GM12801 (cell line): ENCODE measurements at regions not wholly inside any gene's neighbourhood (a gene's known extent, or its start where the extent isn't known, plus 50 kb on each side); places are given as distances from the start of the nearest gene placed in this dataset.

ENCODE experiments used
- TF ChIP-seq, protein P1 (sequence below): IDR thresholded peaks from one replicate; pipeline ENCODE4 v1.5.1; 2011; ENCODE audit warnings: control low read depth; ENCODE audit not compliant: insufficient read length; ENCODE audit errors: extremely low read depth

DNA sequence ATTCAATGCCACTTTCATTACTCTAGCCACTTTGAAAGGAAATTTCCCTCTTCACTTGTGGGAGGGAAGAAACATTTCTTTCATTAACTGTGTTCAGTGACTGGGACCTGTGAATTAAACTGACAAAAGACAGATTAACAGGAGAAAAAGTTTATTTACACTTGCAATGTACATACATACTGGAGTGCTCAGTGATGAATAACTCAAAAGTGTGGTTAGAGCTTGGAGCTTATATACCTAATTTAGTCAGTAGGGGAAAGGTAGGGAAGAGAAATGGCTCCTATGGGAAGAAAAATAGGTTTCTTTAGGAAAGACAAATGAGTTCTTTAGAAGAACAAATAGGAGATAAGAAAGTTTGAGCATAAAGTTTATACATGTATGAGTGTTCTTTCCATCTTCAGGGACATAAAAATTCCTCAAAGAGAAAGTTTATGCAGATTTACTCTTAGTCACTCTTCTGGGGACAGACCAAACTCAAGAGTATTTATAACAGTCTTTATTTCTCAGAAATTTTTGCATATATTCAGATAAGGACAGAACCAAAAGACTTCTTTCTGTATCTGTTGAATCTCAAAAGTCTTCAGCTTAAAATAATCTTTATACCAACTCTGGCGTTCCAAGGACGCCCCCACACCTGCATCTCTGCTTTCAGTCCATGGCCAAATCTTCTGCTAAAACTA lies 120.0 kb upstream of the RAI14 start:
- TF ChIP-seq, protein P1, sequence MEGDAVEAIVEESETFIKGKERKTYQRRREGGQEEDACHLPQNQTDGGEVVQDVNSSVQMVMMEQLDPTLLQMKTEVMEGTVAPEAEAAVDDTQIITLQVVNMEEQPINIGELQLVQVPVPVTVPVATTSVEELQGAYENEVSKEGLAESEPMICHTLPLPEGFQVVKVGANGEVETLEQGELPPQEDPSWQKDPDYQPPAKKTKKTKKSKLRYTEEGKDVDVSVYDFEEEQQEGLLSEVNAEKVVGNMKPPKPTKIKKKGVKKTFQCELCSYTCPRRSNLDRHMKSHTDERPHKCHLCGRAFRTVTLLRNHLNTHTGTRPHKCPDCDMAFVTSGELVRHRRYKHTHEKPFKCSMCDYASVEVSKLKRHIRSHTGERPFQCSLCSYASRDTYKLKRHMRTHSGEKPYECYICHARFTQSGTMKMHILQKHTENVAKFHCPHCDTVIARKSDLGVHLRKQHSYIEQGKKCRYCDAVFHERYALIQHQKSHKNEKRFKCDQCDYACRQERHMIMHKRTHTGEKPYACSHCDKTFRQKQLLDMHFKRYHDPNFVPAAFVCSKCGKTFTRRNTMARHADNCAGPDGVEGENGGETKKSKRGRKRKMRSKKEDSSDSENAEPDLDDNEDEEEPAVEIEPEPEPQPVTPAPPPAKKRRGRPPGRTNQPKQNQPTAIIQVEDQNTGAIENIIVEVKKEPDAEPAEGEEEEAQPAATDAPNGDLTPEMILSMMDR: no peak

DNA sequence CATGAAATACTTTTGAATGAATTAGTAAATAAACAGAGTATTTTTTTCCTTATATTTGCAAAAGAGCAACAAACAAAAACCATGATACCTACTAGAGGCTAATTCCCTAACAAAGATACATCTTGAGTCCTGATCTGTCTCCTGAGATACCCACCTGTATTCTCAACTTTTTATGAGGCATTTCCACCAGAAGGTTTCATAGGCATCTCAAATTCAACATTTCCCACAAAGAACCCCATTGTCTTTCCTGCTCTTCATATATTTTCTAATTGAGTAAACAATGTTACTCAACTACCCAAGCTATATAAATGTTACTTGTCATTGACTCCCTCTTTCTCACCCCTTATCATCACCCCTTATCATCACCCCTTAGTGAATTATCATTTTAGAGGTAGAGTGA lies 119.4 kb upstream of the RAI14 start:
- TF ChIP-seq, protein P1: no peak

DNA sequence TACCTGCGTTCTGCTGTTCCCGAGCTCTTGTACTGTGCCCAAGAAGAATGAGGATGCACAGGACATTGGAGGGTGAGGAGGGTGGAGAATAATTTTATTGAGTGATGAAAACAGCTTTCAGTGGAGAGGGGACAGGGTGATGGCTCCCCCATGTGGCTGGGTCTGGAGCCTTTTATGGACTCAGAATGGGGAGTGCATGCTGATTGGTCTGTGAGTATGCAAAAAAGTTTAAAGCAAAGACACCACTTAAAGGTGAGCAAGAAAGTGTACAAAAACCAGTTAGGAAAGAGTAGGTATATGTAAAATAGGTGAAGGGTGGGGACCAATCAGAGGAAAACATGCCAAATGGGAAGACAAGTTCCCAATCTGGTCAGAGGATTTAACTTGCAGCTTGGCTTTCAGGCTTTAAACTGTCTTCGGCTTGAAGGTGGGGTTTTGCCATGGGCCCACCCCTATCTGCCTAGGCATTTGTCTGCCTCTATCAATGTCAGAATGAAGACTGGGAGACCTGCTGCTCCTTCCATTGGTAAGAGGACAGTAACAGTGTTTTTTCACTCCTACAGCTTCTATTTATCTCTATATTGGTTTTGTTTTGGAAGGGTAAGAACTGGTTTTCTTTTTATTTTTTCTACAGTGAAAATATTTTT lies 118.0 kb upstream of the RAI14 start:
- TF ChIP-seq, protein P1: no peak

DNA sequence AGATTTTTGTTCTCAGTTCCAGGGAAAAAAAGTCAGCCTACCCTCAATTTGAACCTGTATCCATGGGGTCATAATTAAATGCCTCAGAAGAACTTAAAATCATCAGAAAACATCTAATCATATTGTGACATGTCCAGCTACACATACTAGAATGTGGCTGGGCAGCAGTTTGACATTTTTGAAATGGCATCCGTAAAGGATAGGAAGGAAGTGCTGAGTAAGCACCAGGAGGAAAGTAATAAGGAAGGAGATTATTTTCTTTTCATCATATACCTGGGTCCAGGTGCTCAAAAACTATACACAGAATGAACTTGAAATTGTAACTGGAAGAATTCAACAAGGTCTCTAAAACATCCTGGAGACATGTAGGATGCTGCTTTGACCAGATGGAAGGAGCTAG lies 116.9 kb upstream of the RAI14 start:
- TF ChIP-seq, protein P1: no peak

DNA sequence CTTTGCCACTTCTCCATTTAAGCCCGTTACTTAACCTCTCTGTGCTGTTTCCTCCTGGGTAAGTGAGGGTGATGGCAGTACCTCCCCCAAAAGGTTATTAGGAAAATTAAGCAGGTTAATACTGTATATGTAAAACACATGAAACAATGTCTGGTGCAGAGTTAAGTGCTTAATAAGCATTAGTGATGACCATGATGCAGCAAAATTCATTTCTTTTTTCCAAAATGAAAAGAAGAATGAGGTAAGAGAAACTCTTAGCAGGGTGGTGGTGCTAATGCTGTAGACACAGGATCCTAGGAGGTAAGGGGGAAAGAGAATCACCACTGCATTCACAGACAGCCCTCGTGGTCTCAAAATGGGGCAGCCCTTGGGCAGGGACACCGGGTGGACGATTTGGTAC lies 115.1 kb upstream of the RAI14 start:
- TF ChIP-seq, protein P1: no peak

DNA sequence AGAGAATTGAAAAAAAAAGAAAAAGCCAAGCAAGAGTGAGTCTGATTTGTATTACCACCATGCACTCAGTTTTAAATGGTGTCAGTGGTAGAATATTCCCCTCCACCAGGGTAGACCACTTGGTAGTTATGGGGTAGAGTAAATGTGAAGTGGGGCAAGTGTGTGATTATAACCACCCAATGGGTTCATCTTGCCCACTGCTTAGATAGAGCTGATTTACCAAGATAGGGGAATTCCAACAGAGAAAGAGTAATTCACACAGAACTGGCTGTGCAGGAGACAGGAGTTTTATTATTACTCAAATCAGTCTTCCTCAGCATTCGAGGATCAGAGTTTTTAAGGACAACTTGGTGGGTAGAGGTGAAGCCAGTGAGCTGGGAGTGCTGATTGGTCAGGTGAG lies 113.3 kb upstream of the RAI14 start:
- TF ChIP-seq, protein P1: no peak

DNA sequence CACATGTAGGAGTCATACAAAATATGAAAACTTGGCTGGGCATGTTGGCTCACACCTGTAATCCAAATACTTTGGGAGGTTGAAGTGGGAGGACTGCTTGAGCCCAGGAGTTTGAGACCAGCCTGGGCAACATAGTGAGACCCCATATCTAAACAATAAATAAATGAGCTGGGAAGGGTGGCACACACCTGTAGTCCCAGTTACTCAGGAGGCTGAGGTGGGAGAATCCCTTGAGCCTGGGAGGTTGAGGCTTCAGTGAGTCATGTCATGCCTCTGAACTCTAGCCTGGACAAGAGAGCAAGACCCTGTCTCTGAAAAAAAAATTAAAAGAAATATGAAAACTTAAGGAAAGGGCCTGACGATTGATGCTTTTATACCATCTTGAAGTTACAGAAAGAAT lies 112.4 kb upstream of the RAI14 start:
- TF ChIP-seq, protein P1: no peak
